DOHH2 (cell line): ENCODE measurements at regions not wholly inside any gene's neighbourhood (a gene's known extent, or its start where the extent isn't known, plus 50 kb on each side); places are given as distances from the start of the nearest gene placed in this dataset.

Source experiments
- H3F3A ChIP-seq: fragments of 200-600 bp; sonication (generic), shearing (Covaris generic); 2 replicates; pipeline ENCODE4 v1.6.0; 2016; ENCODE audit warnings: antibody characterized with exemption, mild to moderate bottlenecking; ENCODE audit not compliant: control insufficient read depth, insufficient read depth
- H3K27ac ChIP-seq: fragments of 200-600 bp; sonication (generic); 2 replicates; pipeline ENCODE4 v1.5.1; 2014; ENCODE audit warnings: low read depth, mild to moderate bottlenecking, low read length, moderate library complexity
- H3K27me3 ChIP-seq: fragments of 200-600 bp; sonication (generic); 2 replicates; pipeline ENCODE4 v1.6.1; 2014; ENCODE audit warnings: mild to moderate bottlenecking, low read length, mixed read lengths; ENCODE audit not compliant: control insufficient read depth
- H3K36me3 ChIP-seq: fragments of 200-600 bp; sonication (generic); 2 replicates; pipeline ENCODE4 v1.6.1; 2014; ENCODE audit warnings: mild to moderate bottlenecking, low read length, moderate library complexity, mixed read lengths; ENCODE audit not compliant: control insufficient read depth
- H3K4me1 ChIP-seq: fragments of 200-600 bp; sonication (generic); 2 replicates; pipeline ENCODE4 v1.6.1; 2014; ENCODE audit warnings: mild to moderate bottlenecking, low read length, mixed read lengths; ENCODE audit not compliant: control insufficient read depth
- H3K4me2 ChIP-seq: fragments of 200-600 bp; sonication (generic); 2 replicates; pipeline ENCODE4 v1.6.0; 2014; ENCODE audit warnings: mild to moderate bottlenecking, low read length, moderate library complexity
- H3K4me3 ChIP-seq: fragments of 200-600 bp; sonication (generic); 2 replicates; pipeline ENCODE4 v1.5.1; 2014; ENCODE audit warnings: mild to moderate bottlenecking, low read length, mixed read lengths
- H3K79me2 ChIP-seq: fragments of 200-600 bp; sonication (generic); 2 replicates; pipeline ENCODE4 v1.6.1; 2014; ENCODE audit warnings: mild to moderate bottlenecking, low read length, mixed read lengths; ENCODE audit not compliant: control insufficient read depth
- H3K9me2 ChIP-seq: fragments of 200-600 bp; sonication (generic); replicated peaks from 2 replicates; pipeline ENCODE4 v1.6.1; 2014; ENCODE audit warnings: mild to moderate bottlenecking, low read length, mixed read lengths; ENCODE audit not compliant: control insufficient read depth
- H3K9me3 ChIP-seq: fragments of 200-600 bp; sonication (generic); 2 replicates; pipeline ENCODE4 v1.6.1; 2014; ENCODE audit warnings: antibody characterized with exemption, low read length, mixed read lengths; ENCODE audit not compliant: control insufficient read depth, insufficient read depth
- H4K20me1 ChIP-seq: fragments of 200-600 bp; sonication (generic); 2 replicates; pipeline ENCODE4 v1.6.0; 2014; ENCODE audit warnings: low read depth, mild to moderate bottlenecking, antibody characterized with exemption, low read length, moderate library complexity; ENCODE audit not compliant: control insufficient read depth, insufficient read depth
- EZH2phosphoT487 ChIP-seq: fragments of 200-600 bp; sonication (generic); IDR thresholded peaks from 2 replicates; pipeline ENCODE4 v1.6.1; 2017; ENCODE audit warnings: borderline replicate concordance, mild to moderate bottlenecking, antibody characterized with exemption, low read length, moderate library complexity, mixed read lengths
- TF ChIP-seq, protein P1 (sequence below): fragments of 200-600 bp; sonication (generic); IDR thresholded peaks from one replicate; pipeline ENCODE4 v1.5.1; 2014; ENCODE audit warnings: antibody characterized with exemption, mild to moderate bottlenecking, low read depth, low read length; ENCODE audit not compliant: poor library complexity, severe bottlenecking

DNA sequence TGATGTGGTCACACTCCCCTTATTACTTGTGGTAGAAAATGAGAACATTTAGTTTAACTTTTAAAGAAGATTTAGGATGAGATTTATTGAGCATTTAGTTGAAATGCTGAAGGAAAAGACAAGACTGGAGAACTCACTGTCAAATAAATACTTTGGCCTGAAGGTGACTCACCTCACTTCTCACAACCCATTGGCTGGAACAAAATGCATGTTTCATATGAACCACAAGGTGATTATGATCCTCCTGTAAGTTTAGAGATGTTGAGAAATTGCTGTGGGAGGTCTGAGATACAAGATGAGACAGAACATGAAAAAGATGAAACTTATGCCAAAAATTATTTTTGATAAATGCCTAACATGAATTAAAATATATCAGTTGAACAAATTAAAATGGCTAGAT is 1004.5 kb downstream of the SOCS6 start:
- no peaks in the 10 kb centered on the region for H3K27me3 ChIP-seq
- no peaks in the 10 kb centered on the region for H3K36me3 ChIP-seq
- no peaks in the 10 kb centered on the region for H3F3A ChIP-seq
- H3K4me3 ChIP-seq: no peak overlapping the region
- no peaks in the 10 kb centered on the region for H3K79me2 ChIP-seq
- TF ChIP-seq EZH2phosphoT487: no peak
- TF ChIP-seq, protein P1, sequence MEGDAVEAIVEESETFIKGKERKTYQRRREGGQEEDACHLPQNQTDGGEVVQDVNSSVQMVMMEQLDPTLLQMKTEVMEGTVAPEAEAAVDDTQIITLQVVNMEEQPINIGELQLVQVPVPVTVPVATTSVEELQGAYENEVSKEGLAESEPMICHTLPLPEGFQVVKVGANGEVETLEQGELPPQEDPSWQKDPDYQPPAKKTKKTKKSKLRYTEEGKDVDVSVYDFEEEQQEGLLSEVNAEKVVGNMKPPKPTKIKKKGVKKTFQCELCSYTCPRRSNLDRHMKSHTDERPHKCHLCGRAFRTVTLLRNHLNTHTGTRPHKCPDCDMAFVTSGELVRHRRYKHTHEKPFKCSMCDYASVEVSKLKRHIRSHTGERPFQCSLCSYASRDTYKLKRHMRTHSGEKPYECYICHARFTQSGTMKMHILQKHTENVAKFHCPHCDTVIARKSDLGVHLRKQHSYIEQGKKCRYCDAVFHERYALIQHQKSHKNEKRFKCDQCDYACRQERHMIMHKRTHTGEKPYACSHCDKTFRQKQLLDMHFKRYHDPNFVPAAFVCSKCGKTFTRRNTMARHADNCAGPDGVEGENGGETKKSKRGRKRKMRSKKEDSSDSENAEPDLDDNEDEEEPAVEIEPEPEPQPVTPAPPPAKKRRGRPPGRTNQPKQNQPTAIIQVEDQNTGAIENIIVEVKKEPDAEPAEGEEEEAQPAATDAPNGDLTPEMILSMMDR: no peak
- H3K4me2 ChIP-seq: no peak overlapping the region
- no peaks in the 10 kb centered on the region for H3K9me2 ChIP-seq
- no peaks in the 10 kb centered on the region for H3K9me3 ChIP-seq
- no peaks in the 10 kb centered on the region for H3K4me1 ChIP-seq
- no peak overlapping the region for H3K27ac ChIP-seq
- H4K20me1 ChIP-seq: no peaks in the 10 kb centered on the region

DNA sequence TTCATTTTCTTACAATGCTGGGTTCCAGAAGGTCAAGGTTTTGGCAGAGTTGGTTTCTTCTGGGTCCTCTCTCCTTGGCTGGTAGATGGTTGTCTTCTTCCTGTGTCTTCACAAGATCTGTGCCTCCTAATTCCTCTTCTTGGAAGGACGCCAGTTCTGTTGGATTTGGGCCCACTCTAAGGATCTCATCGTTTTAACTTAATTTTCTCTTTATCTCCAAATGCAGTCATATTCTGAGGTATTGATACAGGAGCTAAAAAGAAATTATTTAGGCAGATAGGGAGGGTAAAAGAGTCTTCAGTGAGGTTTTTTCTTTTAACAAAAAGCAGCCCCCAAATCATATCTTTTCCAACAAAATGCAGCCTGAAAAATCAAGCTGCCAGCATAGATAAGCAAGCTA is 998.4 kb downstream of the SOCS6 start:
- Histone ChIP-seq H4K20me1 (no peaks in the 10 kb centered on the region), H3K27me3 (no peaks in the 10 kb centered on the region), H3F3A (no peaks in the 10 kb centered on the region), H3K9me3 (no peaks in the 10 kb centered on the region), H3K36me3 (no peaks in the 10 kb centered on the region), H3K79me2 (no peaks in the 10 kb centered on the region), H3K4me3 (no peak overlapping the region), H3K27ac (no peak overlapping the region), H3K9me2 (no peaks in the 10 kb centered on the region), H3K4me2 (no peak overlapping the region), H3K4me1 (no peaks in the 10 kb centered on the region)
- no peak for TF ChIP-seq EZH2phosphoT487
- TF ChIP-seq, protein P1: no peak

DNA sequence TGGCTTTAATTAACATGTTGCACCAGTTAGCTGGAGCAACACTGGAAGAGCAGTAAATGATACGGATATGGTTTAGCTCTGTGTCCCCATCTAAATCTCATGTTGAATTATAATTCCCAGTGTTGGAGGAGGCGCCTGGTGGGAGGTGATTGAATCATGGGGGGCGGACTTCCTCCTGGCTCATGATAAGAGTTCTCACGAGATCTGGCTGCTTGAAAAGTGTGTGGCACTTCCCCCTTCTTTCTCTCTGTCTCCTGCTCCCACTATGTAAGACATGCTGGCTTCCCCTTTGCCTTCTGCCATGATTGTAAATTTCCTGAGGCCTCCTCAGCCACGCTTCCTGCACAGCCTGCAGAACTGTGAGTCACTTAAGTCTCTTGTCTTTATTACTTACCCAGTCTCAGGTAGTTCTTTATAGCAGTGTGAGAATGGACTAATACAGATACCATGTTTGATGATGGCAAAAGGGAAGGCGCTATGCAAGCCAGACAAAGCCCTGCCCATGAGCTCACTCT is 963.6 kb downstream of the SOCS6 start:
- Histone ChIP-seq H3K4me2 (no peak overlapping the region), H3K36me3 (no peaks in the 10 kb centered on the region), H3K4me1 (no peaks in the 10 kb centered on the region), H4K20me1 (no peaks in the 10 kb centered on the region), H3K9me2 (no peaks in the 10 kb centered on the region), H3K9me3 (0 out of 2 replicates have a peak, but pooled peaks cover 3% of the 10 kb centered on the region), H3K27me3 (no peaks in the 10 kb centered on the region), H3F3A (no peaks in the 10 kb centered on the region), H3K27ac (no peak overlapping the region), H3K79me2 (no peaks in the 10 kb centered on the region), H3K4me3 (no peak overlapping the region)
- TF ChIP-seq EZH2phosphoT487: no peak
- TF ChIP-seq, protein P1: no peak
